Gastrocnemius medialis (tissue), 4 donors: ENCODE measurements at regions not wholly inside any gene's neighbourhood (a gene's known extent, or its start where the extent isn't known, plus 50 kb on each side); places are given as distances from the start of the nearest gene placed in this dataset.

ENCODE experiments used
- ATAC-seq, 2 donors: fragments of 150-250 bp; one replicate each; pipeline ENCODE4 v1.9.1; 2016
- DNase-seq, 2 donors: peaks; one replicate each; pipeline ENCODE4 v3.0.0-alpha.2; 2019
- H3K27ac ChIP-seq, 4 donors: fragments of 200-600 bp; sonication (generic); 1 replicate in 1 of 4; 2 replicates in 3 of 4; pipeline ENCODE4 v1.5.1; 2016 to 2018; ENCODE audit warnings: mild to moderate bottlenecking in 2 of 4, moderate library complexity in 1 of 4
- H3K27me3 ChIP-seq, 3 donors: fragments of 200-600 bp; sonication (generic) in 2 of 3; 1 replicate in 1 of 3; 2 replicates in 2 of 3; pipeline versions ENCODE4 v1.5.1 to v1.6.0; 2016 to 2019; ENCODE audit warnings: mild to moderate bottlenecking in 1 of 3, moderate library complexity in 1 of 3
- H3K36me3 ChIP-seq, 2 donors: fragments of 200-600 bp; sonication (generic) in 1 of 2; one replicate each; pipeline ENCODE4 v1.5.1; 2017 to 2018
- H3K4me1 ChIP-seq, 2 donors: fragments of 200-600 bp; sonication (generic) in 1 of 2; one replicate each; pipeline ENCODE4 v1.5.1; 2016 to 2017; ENCODE audit warnings: mild to moderate bottlenecking in 2 of 2
- H3K4me3 ChIP-seq, 4 donors: fragments of 200-600 bp; sonication (generic) in 3 of 4; 1 replicate in 1 of 4; 2 replicates in 3 of 4; pipeline ENCODE4 v1.5.1; 2016 to 2019; ENCODE audit warnings: mild to moderate bottlenecking in 2 of 4
- H3K9me3 ChIP-seq, 3 donors: fragments of 200-600 bp; sonication (generic) in 2 of 3; 1 replicate in 1 of 3; 2 replicates in 2 of 3; pipeline ENCODE4 v1.5.1; 2016 to 2019
- CTCF ChIP-seq, 5 experiments: fragments of 450-650 bp in 3 of 5; fragments of 200-600 bp in 2 of 5; sonication (generic) in 2 of 5; IDR thresholded peaks in 4 of 5; conservative IDR thresholded peaks in 1 of 5; 1 replicate in 4 of 5; 2 replicates in 1 of 5; pipeline ENCODE4 v1.5.1; 2016 to 2019; ENCODE audit warnings: antibody characterized with exemption in 5 of 5, mild to moderate bottlenecking in 3 of 5, moderate library complexity in 3 of 5
- POLR2A ChIP-seq, 2 donors: fragments of 450-650 bp; IDR thresholded peaks; one replicate each; pipeline ENCODE4 v1.6.1; 2017; ENCODE audit warnings: antibody characterized with exemption in 2 of 2, mild to moderate bottlenecking in 2 of 2, moderate library complexity in 2 of 2
- in situ Hi-C, 4 donors: fragments of 200-750 bp; cut with MboI; loops; one replicate each; pipeline versions ENCODE4 v1.15.0 to v1.8.0; 2017; ENCODE audit warnings: low sequenced_read_pairs in 4 of 4
- intact Hi-C: fragments of 100-400 bp; cut with DNase I; formaldehyde crosslinking; loops from one replicate; pipeline ENCODE4 v1.15.1; 2023; ENCODE audit warnings: low total_unique reads

GRCh38 chr20:11197851-11198250 is 524.1 kb upstream of the JAG1 start:
- TF ChIP-seq POLR2A (IDR thresholded peaks at IDR 0.05) (no peak), CTCF (IDR thresholded peaks at IDR 0.05 in 4 of 5, conservative IDR thresholded peaks at IDR 0.05 in 1 of 5) (no peak)
- intact Hi-C loops (no loop called here), in situ Hi-C loops (no loop called here)
- ATAC-seq (no peak), DNase-seq (no peak)
- no peak overlapping the region for H3K27ac ChIP-seq
- no peaks in the 10 kb centered on the region for H3K4me1 ChIP-seq
- H3K9me3 ChIP-seq = no peaks in the 10 kb centered on the region
- no peaks in the 10 kb centered on the region for H3K36me3 ChIP-seq
- H3K27me3 ChIP-seq = no peaks in the 10 kb centered on the region
- H3K4me3 ChIP-seq = no peak overlapping the region

GRCh38 chr20:11200423-11200822 is 526.6 kb upstream of the JAG1 start:
- in situ Hi-C loops = loop anchor here in 2 of 4 donors (10.0 kb wide), 3 partner anchors 516 to 646 kb away; partner anchors contain the start of gene JAG1 (in 1 of the 2)

GRCh38 chr20:11204926-11205768 is 531.3 kb upstream of the JAG1 start:
- H3K27ac ChIP-seq = peak overlapping the region in 3 of 4 donors; percentile 36 to 45 (median 36)
- in situ Hi-C loops = loop anchor here in 2 of 4 donors (10.0 kb wide), 3 partner anchors 520 to 650 kb away; partner anchors contain the start of gene JAG1 (in 1 of the 2)

More at GRCh38 chr20:11200423-11200822, 526.6 kb upstream of the JAG1 start:
- H3K4me3 ChIP-seq = no peak overlapping the region
- no peaks in the 10 kb centered on the region for H3K27me3 ChIP-seq
- no peaks in the 10 kb centered on the region for H3K36me3 ChIP-seq
- H3K27ac ChIP-seq = no peak overlapping the region
- intact Hi-C loops = loop anchor here (10.0 kb wide), 1 partner anchor 726 kb away; no protein-coding TSS in a partner anchor
- no peak for TF ChIP-seq CTCF (IDR thresholded peaks at IDR 0.05 in 4 of 5, conservative IDR thresholded peaks at IDR 0.05 in 1 of 5)
- TF ChIP-seq POLR2A (IDR thresholded peaks at IDR 0.05) = no peak
- no peaks in the 10 kb centered on the region for H3K9me3 ChIP-seq
- H3K4me1 ChIP-seq = peaks cover 5 to 7% of the 10 kb centered on the region in 2 donors
- DNase-seq (no peak), ATAC-seq (no peak)

GRCh38 chr20:11205769-11206362 is 532.1 kb upstream of the JAG1 start:
- TF ChIP-seq POLR2A (IDR thresholded peaks at IDR 0.05) (no peak), CTCF (IDR thresholded peaks at IDR 0.05 in 4 of 5, conservative IDR thresholded peaks at IDR 0.05 in 1 of 5) (no peak)
- in situ Hi-C loops (loop anchor here in 2 of 4 donors (10.0 kb wide), 3 partner anchors 521 to 651 kb away; partner anchors contain the start of gene JAG1 (in 1 of the 2)), intact Hi-C loops (loop anchor here (2.0 to 10.0 kb wide), 3 partner anchors 535 to 731 kb away; no protein-coding TSS in a partner anchor)
- ATAC-seq = no peak
- no peak overlapping the region for H3K27ac ChIP-seq
- peaks cover 7 to 8% of the 10 kb centered on the region in 2 donors for H3K4me1 ChIP-seq
- H3K9me3 ChIP-seq = no peaks in the 10 kb centered on the region
- DNase-seq = no peak
- no peaks in the 10 kb centered on the region for H3K27me3 ChIP-seq
- no peak overlapping the region for H3K4me3 ChIP-seq
- H3K36me3 ChIP-seq = no peaks in the 10 kb centered on the region

More at GRCh38 chr20:11204926-11205768, 531.3 kb upstream of the JAG1 start:
- TF ChIP-seq POLR2A (IDR thresholded peaks at IDR 0.05) = no peak
- TF ChIP-seq CTCF (IDR thresholded peaks at IDR 0.05 in 4 of 5, conservative IDR thresholded peaks at IDR 0.05 in 1 of 5) = peak; percentile 65 to 75 (median 70)
- Histone ChIP-seq H3K36me3 (no peaks in the 10 kb centered on the region), H3K9me3 (no peaks in the 10 kb centered on the region), H3K4me3 (no peak overlapping the region), H3K27me3 (no peaks in the 10 kb centered on the region), H3K4me1 (peaks cover 7 to 8% of the 10 kb centered on the region in 2 donors)
- intact Hi-C loops = loop anchor here (2.0 to 10.0 kb wide), 3 partner anchors 534 to 730 kb away; no protein-coding TSS in a partner anchor
- ATAC-seq (peak; percentile 94 to 96), DNase-seq (peak; percentile 41 to 53)
